HEK293 (cell line): ENCODE measurements at regions not wholly inside any gene's neighbourhood (a gene's known extent, or its start where the extent isn't known, plus 50 kb on each side); places are given as distances from the start of the nearest gene placed in this dataset.
"Not testable (repeated sequence)": the region's sequence is repeated elsewhere in the genome, so short reads cannot be mapped to it uniquely, and the experiment has no call there.

ENCODE experiments used
- CTCF ChIA-PET: fragments of 350-600 bp; formaldehyde crosslinking; extraction: SDS; loops from one replicate; lab custom pipeline; 2021; ENCODE audit warnings: antibody characterized with exemption; lab: Yijun Ruan, JAX
- POLR2A ChIA-PET: fragments of 300-600 bp; formaldehyde crosslinking; extraction: SDS; loops from one replicate; lab custom pipeline; 2020; ENCODE audit warnings: antibody characterized with exemption, inconsistent platforms; lab: Yijun Ruan, JAX
- H3K27ac ChIP-seq: fragments of 200-500 bp; sonication (Bioruptor generic); 2 replicates; pipeline ENCODE4 v1.5.1; 2014; ENCODE audit warnings: low read depth, low read length, control low read depth, inconsistent platforms; ENCODE audit errors: extremely low read depth
- H3K36me3 ChIP-seq, 2 experiments: fragments of 200-500 bp in 1 of 2; sonication (Bioruptor generic) in 1 of 2; 1 replicate in 1 of 2; 2 replicates in 1 of 2; pipeline ENCODE4 v1.5.1; 2014 to 2017; ENCODE audit warnings: inconsistent platforms in 2 of 2, low read length in 2 of 2; ENCODE audit not compliant: control insufficient read depth in 2 of 2, insufficient read depth in 1 of 2
- H3K4me1 ChIP-seq: fragments of 200-500 bp; sonication (Bioruptor generic); 2 replicates; pipeline ENCODE4 v1.5.1; 2014; ENCODE audit warnings: mild to moderate bottlenecking, low read length, inconsistent platforms; ENCODE audit not compliant: control insufficient read depth, insufficient read depth
- H3K4me3 ChIP-seq: 2 replicates; pipeline ENCODE4 v1.5.1; 2011; ENCODE audit warnings: low read depth, mild to moderate bottlenecking, control low read depth, low read length, moderate library complexity
- H3K9me3 ChIP-seq: fragments of 200-500 bp; sonication (Bioruptor generic); 2 replicates; pipeline ENCODE4 v1.5.1; 2014; ENCODE audit warnings: low read depth, low read length, inconsistent platforms; ENCODE audit not compliant: control insufficient read depth, insufficient read depth
- BCL6B ChIP-seq: fragments of 450-650 bp; formaldehyde crosslinking; IDR thresholded peaks from 2 replicates; pipeline ENCODE4 v1.5.1; 2017; ENCODE audit warnings: missing biosample characterization, missing genetic modification characterization
- ELK4 ChIP-seq: IDR thresholded peaks from 2 replicates; pipeline ENCODE4 v1.6.1; 2011; ENCODE audit warnings: mild to moderate bottlenecking, low read depth, low read length, borderline replicate concordance
- INSM2 ChIP-seq: fragments of 450-650 bp; formaldehyde crosslinking; IDR thresholded peaks from 2 replicates; pipeline ENCODE4 v1.5.1; 2016; ENCODE audit warnings: missing biosample characterization, missing genetic modification characterization
- KLF9 ChIP-seq: fragments of 450-650 bp; formaldehyde crosslinking; IDR thresholded peaks from 2 replicates; pipeline ENCODE4 v1.5.1; 2016; ENCODE audit warnings: missing biosample characterization, missing genetic modification characterization, low read depth
- RBAK ChIP-seq: fragments of 450-650 bp; formaldehyde crosslinking; IDR thresholded peaks from 2 replicates; pipeline ENCODE4 v1.5.1; 2016; ENCODE audit warnings: missing biosample characterization, missing genetic modification characterization
- ZBTB11 ChIP-seq: fragments of 450-650 bp; formaldehyde crosslinking; conservative IDR thresholded peaks from 2 replicates; pipeline ENCODE4 v1.5.1; 2016; ENCODE audit warnings: low read depth, missing biosample characterization, missing genetic modification characterization
- ZBTB26 ChIP-seq: fragments of 450-650 bp; formaldehyde crosslinking; optimal IDR thresholded peaks from 2 replicates; pipeline ENCODE3; 2016; ENCODE audit warnings: missing biosample characterization, mild to moderate bottlenecking, missing genetic modification characterization
- ZNF121 ChIP-seq: fragments of 450-650 bp; formaldehyde crosslinking; IDR thresholded peaks from 2 replicates; pipeline ENCODE4 v1.5.1; 2016; ENCODE audit warnings: missing biosample characterization, missing genetic modification characterization
- ZNF146 ChIP-seq: fragments of 450-650 bp; formaldehyde crosslinking; IDR thresholded peaks from 2 replicates; pipeline ENCODE4 v1.5.1; 2016; ENCODE audit warnings: missing biosample characterization, missing genetic modification characterization
- ZNF239 ChIP-seq: fragments of 450-650 bp; formaldehyde crosslinking; IDR thresholded peaks from 2 replicates; pipeline ENCODE4 v1.5.1; 2016; ENCODE audit warnings: missing biosample characterization, missing genetic modification characterization
- ZNF311 ChIP-seq: fragments of 450-650 bp; formaldehyde crosslinking; IDR thresholded peaks from 2 replicates; pipeline ENCODE4 v1.5.1; 2017; ENCODE audit warnings: missing biosample characterization, missing genetic modification characterization, borderline replicate concordance
- ZNF354C ChIP-seq: fragments of 450-650 bp; formaldehyde crosslinking; IDR thresholded peaks from 2 replicates; pipeline ENCODE4 v1.5.1; 2016; ENCODE audit warnings: missing biosample characterization, missing genetic modification characterization, low read depth, borderline replicate concordance
- ZNF501 ChIP-seq: fragments of 450-650 bp; formaldehyde crosslinking; IDR thresholded peaks from 2 replicates; pipeline ENCODE4 v1.5.1; 2016; ENCODE audit warnings: missing biosample characterization, missing genetic modification characterization
- ZNF558 ChIP-seq: fragments of 450-650 bp; formaldehyde crosslinking; IDR thresholded peaks from 2 replicates; pipeline ENCODE4 v1.5.1; 2016; ENCODE audit warnings: missing biosample characterization, missing genetic modification characterization
- ZNF76 ChIP-seq: fragments of 450-650 bp; formaldehyde crosslinking; IDR thresholded peaks from 2 replicates; pipeline ENCODE4; 2016; ENCODE audit warnings: low read depth, missing biosample characterization, missing genetic modification characterization, borderline replicate concordance
- ZNF777 ChIP-seq: fragments of 450-650 bp; formaldehyde crosslinking; IDR thresholded peaks from 2 replicates; pipeline ENCODE4 v1.5.1; 2017; ENCODE audit warnings: missing biosample characterization, missing genetic modification characterization, borderline replicate concordance
- ZNF843 ChIP-seq: fragments of 450-650 bp; formaldehyde crosslinking; IDR thresholded peaks from 2 replicates; pipeline ENCODE4 v1.5.1; 2016; ENCODE audit warnings: missing biosample characterization, missing genetic modification characterization

- H3K9me3 ChIP-seq, CTCF ChIA-PET, H3K4me3 ChIP-seq, POLR2A ChIA-PET, H3K27ac ChIP-seq, H3K36me3 ChIP-seq, H3K4me1 ChIP-seq: not testable (repeated sequence)
Measured at GRCh38 chr5:74970891-74971290, 81.5 kb downstream of the GCNT4 start.

GRCh38 chr5:74969726-74970125, 82.6 kb downstream of the GCNT4 start:
- no peaks in the 10 kb centered on the region for H3K36me3 ChIP-seq
- POLR2A ChIA-PET, result interaction anchor here (0.9 kb wide), 1 partner anchor 11 kb away, joined by 7 read pairs; no protein-coding TSS in a partner anchor

More at GRCh38 chr5:74969726-74970125, 82.6 kb downstream of the GCNT4 start:
- CTCF ChIA-PET, result interaction anchor here (0.6 to 1.0 kb wide), 3 partner anchors 18 to 335 kb away, joined by 3 to 6 read pairs (median 3); no protein-coding TSS in a partner anchor
- Histone ChIP-seq H3K9me3 (no peaks in the 10 kb centered on the region), H3K4me1 (no peaks in the 10 kb centered on the region), H3K27ac (no peak overlapping the region), H3K4me3 (no peak overlapping the region)
- TF ChIP-seq KLF9 (tag by site-specific recombination), result no peak
- TF ChIP-seq ZNF146, result no peak
- no peak for TF ChIP-seq RBAK (tag by site-specific recombination)
- no peak for TF ChIP-seq ZNF354C (tag by site-specific recombination)
- TF ChIP-seq ZNF501 (tag by site-specific recombination), result no peak
- no peak for TF ChIP-seq ZBTB26 (tag by site-specific recombination)
- no peak for TF ChIP-seq ZNF843
- TF ChIP-seq ZNF121, result no peak
- TF ChIP-seq ELK4, result no peak
- TF ChIP-seq BCL6B (tag by site-specific recombination), result no peak
- no peak for TF ChIP-seq ZNF558 (tag by site-specific recombination)
- no peak for TF ChIP-seq INSM2 (tag by site-specific recombination)
- no peak for TF ChIP-seq ZNF311 (tag by site-specific recombination)
- no peak for TF ChIP-seq ZNF239
- no peak for TF ChIP-seq ZBTB11 (tag by site-specific recombination)
- TF ChIP-seq ZNF76 (tag by site-specific recombination), result no peak
- TF ChIP-seq ZNF777 (tag by site-specific recombination), result no peak
